GM19240 (cell line): ENCODE measurements at regions not wholly inside any gene's neighbourhood (a gene's known extent, or its start where the extent isn't known, plus 50 kb on each side); places are given as distances from the start of the nearest gene placed in this dataset.

Experiments used
- DNase-seq: peaks from one replicate; pipeline ENCODE4 v3.0.0; 2011; ENCODE audit warnings: low spot score; ENCODE audit not compliant: insufficient read length

GRCh38 chr3:18082551-18083272, 340.3 kb upstream of the TBC1D5 start:
- DNase-seq, result no peak

- no peak for DNase-seq
Measured at GRCh38 chr3:18080198-18080689, 337.8 kb upstream of the TBC1D5 start.

GRCh38 chr3:18079739-18080138, 337.3 kb upstream of the TBC1D5 start:
- DNase-seq, result no peak

GRCh38 chr3:18079062-18079461, 336.6 kb upstream of the TBC1D5 start:
- no peak for DNase-seq

DNA sequence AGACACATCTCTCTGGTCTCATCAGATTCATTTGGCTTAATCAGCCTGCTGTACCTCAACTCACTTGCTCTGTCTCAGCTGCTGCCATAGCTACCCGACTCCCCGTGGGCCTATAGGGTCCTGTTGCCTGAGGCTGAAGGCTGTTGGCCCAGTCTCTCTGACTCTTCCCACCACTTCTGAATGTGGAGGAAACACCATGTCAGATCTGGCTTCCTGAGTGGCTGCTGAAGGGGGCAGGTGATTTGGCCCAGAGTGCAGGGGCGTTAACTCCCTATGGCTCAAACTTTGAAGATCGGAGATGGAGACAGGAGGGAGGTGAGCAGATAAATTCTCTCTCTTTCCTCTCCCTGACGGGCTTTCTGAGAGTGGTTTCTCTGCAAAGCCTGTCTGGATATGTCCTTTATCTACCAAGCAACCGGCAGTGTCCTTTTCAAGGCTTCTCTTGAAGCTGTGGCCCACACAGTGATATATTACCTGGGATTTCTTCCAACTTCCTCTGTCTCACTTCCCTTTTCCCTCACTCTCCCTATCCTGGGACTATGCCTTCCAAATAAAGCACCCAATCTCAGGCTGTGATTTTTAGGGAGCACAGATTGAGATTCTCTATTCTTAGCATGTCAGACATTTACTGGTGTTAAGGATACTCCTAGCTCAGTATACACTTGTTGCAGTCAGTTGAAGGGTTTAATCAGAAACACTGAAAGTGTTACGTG, 334.9 kb upstream of the TBC1D5 start:
- DNase-seq, result no peak

DNA sequence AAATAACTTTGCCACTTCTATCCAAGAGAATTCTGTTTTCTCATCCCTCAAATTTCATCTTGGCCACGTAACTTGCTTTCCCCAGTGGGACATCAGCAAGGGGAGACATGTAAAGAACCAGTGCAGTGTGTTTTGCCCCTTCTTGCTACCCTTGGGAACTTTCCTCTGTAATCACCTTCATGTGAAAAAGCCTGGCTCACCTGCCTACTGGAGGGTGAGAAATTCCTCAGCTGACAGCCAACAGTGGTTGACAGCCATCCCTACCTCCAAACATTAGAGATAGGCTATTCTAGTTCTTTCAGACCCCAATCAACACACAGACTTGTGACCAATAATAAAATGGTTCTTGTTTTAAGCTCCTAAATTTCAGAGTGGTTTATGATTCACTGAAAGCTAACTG, 333.9 kb upstream of the TBC1D5 start:
- no peak for DNase-seq

- DNase-seq, result no peak
Measured at GRCh38 chr3:18075799-18076198, 333.4 kb upstream of the TBC1D5 start.

DNA sequence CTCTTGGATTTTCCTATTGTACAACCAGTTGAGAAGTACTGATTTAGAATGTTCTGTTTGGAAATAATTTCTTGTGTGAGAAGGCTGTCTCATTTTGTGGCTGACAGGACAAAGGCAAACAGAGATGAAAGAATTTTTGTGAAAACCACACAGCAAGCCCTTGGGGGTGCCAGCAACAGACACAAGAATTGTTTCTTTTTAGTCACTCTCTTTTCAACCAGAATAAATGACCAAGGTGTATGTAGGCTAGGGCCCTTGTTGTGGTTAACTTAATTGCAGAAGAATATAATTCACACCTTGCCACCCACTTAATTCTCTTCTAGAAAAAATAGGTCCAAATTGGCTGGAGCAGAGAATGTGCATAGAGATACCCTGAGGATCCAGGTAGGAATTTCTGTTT, 329.4 kb upstream of the TBC1D5 start:
- no peak for DNase-seq

DNA sequence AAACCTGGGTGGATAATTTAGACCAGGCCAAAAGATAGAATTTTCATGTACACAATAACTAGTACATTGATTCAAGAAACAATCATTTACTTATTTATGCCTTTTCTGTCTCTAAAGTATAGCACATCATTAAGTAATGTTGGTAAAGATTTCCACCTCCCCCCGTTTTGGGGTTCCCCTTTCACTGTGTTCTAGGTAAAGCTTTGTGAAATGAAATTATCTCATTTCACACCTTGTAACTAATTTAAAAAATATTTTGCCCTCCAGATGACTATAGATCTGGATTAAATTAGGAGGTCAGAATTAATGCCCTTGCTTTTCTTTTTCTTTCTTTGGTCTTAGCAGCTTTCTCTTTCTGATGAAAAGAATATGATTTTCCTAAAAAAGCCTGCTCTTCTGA, 328.5 kb upstream of the TBC1D5 start:
- no peak for DNase-seq

DNA sequence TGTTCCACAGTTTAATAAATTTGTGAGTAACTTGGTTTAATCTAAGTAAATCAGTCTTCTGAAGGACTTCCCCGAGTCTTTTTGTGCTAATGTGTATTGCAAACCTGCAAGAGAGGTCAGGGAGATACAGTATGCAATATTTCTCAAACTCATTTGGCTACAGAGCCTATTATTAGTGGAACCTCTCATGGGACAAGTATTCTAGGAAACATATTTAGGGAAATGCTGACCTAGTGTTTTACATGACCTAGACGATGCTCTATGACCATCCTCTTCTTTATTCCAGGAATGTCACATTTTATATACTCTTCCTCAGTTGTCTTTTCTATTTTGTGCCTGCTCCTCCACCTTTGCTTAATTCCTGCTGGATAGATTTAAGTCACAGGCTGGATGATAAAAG, 327.8 kb upstream of the TBC1D5 start:
- DNase-seq, result no peak

GRCh38 chr3:18069568-18069967, 327.1 kb upstream of the TBC1D5 start:
- no peak for DNase-seq

DNA sequence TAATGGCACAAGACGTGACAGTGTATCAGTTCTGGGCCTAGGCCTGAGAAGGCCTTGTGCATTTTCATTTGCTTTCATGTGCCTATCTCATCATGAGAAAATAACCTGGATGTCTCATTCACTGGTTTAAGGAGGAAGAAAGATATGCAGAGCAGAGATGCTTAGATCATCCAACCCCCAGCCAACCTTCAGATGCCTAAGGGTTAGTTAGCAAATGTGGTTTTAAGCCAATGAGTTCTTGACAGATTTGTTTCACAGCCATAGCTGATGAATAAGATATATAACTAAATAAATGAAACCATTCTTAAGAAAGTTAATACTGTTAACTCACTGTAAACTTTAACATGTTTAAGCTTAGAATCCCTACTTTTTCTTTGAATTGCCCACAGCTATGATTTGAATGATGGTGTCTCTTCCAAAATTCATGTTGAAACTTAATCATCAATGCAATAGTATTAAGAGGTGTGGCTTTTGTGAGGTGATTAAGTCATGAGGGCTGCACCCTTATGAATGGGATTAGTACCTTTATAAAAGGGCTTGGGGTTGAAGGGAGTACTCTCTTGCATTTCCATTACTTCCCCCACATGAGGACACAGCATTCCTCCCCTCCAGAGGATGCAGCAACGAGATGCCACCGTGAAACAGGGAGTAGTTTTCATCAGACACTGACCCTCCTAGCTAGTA, 324.6 kb upstream of the TBC1D5 start:
- DNase-seq, result no peak

DNA sequence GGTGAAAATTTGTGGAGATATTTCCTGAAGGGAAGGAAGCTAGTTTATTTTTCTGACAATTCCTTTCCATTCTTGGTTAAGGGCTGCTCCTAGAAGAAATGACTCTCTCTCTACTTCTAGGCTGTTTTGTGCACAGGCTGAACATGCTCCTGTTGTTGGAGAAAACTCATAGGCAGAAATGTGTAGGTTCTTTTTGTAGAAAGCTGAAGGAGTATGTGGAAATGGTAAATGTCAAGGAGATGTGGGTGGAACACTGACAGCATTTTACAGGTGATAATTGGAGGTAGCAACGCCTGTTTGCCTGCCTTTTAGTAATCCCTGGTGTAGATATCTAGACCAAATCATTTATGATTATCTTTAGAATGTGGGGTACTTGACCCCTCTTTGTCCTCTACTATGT, 322.2 kb upstream of the TBC1D5 start:
- no peak for DNase-seq

DNA sequence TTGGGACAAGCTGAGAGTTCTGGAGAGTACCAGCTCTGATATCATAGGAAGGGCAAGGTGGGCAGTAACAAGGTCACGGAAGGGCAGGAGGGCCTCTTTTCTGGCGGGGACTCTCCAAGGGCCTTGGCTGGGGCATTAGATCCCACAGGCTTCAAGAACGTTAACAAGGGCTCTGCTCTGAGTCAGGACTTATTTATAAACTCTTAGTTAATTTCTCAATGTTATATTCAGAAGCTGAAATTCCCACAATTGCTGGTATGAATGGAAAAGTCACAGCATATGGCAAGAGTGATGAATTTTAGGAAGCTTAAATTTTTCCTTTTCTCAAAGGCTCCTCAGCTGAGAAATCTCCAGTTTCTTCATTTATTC, 320.2 kb upstream of the TBC1D5 start:
- no peak for DNase-seq

DNA sequence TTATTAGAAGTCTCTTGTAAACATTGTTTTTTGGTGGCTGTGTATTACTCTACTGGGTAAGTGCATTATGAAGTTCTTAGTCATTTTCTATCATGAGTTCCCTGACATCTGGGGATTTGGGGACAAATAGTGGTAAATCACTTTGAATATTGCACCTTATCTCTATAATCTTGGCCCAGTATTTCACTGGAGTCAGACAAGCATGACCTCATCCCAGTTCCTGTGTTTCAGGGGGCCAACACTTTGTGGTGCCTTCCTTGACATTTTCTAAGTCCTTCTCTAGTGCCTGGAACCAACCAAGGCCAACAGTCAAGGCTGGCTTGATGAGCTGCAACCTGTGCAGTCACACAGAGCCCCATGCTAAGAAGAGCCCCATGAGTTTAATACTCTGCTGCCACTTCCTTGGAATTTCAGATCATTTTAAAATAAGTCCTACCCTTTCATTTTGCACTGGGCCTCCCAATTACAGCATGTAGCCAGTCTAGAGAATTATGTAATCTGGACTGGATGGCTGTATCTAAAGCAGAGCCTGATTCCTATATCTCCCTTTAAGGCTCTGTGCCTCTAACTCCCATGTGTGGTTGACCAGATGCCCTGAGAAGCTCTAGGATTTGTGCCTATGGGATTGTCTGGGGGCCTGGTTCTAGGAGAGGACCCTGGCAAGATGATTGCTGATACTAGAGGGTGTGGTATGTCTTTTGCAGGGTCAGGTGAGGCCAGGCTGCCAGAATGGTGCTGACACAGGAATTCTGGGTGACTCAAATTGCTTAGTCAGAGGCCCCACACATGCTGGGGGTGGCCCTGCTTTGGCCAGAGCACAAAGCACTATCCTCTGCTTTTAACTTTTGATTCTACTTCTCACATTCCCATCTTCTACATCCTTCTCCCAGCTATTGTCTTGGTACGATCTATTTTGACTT, 319.6 kb upstream of the TBC1D5 start:
- DNase-seq, result no peak

- no peak for DNase-seq
Measured at GRCh38 chr3:18058666-18059065, 316.2 kb upstream of the TBC1D5 start.

DNA sequence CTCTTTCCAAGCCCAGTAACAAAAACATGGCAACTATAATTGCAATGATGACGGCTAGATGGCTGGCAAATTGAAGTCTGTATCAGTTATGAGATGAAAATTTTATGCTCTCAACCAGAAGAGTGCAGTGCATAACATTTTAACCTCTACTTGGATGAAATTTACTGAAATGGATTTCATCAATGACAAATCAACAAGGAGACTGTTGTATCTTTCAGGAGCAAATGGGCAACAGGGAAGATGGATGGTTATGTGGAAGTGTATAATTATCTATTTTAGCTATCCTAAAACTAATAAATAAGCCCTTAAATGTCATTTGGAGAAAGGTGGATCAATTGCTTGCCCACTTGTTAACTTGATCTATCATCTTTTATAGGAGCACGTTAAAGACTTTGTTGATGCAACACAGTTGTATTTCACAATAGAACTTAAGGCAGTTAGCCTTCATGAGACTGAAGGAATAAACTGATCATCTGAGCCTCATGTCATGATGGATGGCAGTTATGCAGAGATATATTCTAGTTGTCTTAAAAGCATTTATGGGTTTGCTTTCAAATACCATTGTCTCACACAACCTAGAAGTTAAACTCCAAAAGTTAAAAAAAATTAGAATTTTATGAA, 315.1 kb upstream of the TBC1D5 start:
- no peak for DNase-seq

GRCh38 chr3:18054625-18055024, 312.2 kb upstream of the TBC1D5 start:
- no peak for DNase-seq

- no peak for DNase-seq
Measured at GRCh38 chr3:18051306-18051705, 308.9 kb upstream of the TBC1D5 start.

- DNase-seq, result no peak
Measured at GRCh38 chr3:18049096-18049495, 306.7 kb upstream of the TBC1D5 start.

GRCh38 chr3:18047052-18047451, 304.6 kb upstream of the TBC1D5 start:
- DNase-seq, result no peak
